ENCODE measurements at regions not wholly inside any gene's neighbourhood (a gene's known extent, or its start where the extent isn't known, plus 50 kb on each side); places are given as distances from the start of the nearest gene placed in this dataset.

DNA sequence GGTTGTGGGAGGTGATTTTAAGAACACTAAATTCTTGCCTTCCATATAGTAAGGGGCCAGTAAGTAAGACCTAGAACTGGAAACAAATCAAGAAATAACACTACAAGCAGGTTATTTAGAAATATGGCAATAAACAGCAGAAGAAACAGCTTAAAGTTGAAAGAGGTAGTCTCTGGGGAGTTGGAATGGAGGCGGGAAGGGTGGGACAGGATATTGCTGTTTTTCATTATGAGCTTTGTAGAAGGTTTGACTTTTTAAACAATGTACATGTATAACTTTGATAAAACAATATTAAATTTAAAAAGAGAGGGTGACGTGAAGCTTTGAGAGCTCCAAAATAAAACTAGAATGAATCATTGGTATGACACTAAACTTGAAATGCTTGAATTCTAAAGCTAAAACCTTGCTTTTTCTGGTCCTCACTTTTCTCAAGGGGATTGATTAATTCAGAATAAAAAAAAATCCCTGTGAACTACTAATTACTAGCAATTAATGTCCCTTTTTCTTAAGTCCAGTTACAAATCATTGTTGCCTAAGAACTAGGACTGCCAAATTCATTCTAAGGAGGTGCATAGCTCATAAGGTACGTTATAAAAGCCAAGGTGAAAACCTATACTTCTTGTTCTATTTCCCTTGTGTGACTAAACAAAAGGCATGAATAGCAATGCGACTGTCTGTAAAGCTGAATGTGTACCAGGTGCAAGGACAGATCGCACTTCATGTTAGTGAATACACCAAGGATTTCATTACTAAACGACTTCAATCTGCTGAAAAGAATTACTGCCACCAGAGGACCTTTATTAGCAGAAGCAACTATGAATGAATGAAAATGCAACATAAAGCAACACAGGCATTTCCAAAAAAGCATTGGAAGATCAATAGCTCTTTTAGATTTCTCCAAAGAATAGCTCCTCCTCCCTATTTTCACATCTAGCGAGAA lies 177.5 kb downstream of the RBM43 start:
- DNase-seq (ENCODE audit: low read depth): no peak

DNA sequence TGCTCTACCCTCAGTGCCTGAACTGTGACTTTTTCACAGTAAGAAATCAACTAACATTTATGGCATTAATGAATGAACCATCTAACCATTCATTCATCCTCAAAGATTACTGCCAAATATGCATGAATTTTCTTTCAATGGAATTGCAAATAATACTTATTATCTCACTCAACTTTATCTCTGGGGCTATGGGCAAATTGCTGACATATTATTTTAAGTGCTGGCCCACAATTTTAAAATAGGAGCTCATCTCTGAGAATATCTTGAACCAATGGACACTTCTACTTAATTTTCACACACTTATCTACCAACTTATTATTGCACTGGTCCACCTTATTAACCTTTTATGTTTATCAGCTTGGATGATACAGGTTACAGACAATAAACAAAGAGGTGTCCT lies 182.8 kb downstream of the RBM43 start:
- DNase-seq (ENCODE audit: low read depth): no peak

GRCh38 chr2:151071906-151072305 lies 189.8 kb downstream of the RBM43 start:
- no peak for DNase-seq (ENCODE audit: low read depth)

GRCh38 chr2:151071382-151071781 lies 190.3 kb downstream of the RBM43 start:
- no peak for DNase-seq (ENCODE audit: low read depth)

- DNase-seq (ENCODE audit: low read depth): no peak
Observed at GRCh38 chr2:151070253-151070652, 191.4 kb downstream of the RBM43 start.

DNA sequence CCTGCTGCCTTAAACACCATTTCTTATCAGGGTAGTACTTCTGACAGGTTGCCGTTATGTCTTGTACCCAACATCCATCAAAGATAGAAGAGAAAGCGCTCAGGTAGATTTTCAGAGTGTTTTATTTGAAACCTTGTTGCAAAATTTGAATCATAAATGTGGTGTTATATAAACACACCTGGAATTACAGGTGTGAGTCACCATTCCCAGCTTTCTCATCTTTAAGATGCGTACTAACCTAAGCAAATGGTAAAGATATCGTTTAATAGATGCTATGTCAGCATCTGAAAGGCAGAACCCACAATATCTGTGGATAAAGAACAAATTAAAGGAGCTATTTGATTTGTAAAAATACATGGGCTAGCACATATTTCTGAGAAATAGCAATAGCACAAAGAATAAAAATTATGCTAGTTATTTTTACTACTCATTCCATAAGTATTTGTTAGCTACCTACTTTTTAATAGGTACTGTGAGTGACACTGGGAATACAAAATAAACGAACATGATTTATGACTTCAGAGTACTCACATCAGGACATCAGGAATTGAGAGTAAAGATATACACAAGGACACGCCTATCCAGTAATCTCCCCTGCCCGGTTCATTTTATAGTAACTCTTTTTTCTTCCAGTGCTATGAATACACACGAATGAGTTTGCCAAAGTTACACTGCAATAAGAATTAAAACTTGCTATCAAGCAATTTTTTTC lies 193.8 kb downstream of the RBM43 start:
- no peak for DNase-seq (ENCODE audit: low read depth)

DNA sequence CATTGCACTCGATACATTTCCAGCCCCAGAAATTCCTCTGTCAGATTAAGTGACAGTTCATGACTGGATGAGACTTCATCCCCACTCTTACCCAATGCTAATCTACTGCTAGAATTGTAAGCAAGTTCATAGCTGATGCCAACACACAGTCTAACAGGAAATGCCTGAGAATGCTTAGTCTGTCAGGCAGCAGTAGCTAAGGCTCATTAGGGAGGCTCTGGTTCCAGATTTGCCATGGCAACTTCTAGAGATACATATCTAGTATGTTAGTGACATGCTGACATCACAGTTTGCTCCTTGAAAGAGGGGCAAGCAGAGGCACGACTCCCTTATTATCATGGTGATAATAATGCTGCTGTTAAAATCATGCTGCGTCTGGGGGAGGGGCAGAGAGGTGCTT lies 198.4 kb downstream of the RBM43 start:
- DNase-seq (ENCODE audit: low read depth): no peak

DNA sequence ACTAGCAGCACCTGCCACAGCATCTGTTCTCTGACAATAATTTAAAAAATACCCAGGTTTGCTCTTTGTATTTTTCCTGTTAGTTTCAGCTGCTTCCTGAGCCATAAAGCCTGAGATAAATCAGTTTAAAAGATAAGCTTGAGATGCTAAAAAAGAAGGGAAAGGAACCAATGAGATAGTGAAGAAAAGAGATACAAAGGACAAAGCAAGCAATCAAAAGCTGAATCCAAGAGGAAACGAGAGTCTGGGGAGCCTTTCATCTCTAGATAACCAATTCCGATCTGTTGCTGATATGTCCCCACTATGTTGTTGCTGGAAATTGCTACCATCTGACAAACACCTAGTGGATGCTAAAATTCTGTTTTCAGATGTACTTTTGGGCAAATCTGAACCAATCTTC lies 201.4 kb downstream of the RBM43 start:
- DNase-seq (ENCODE audit: low read depth): no peak

DNA sequence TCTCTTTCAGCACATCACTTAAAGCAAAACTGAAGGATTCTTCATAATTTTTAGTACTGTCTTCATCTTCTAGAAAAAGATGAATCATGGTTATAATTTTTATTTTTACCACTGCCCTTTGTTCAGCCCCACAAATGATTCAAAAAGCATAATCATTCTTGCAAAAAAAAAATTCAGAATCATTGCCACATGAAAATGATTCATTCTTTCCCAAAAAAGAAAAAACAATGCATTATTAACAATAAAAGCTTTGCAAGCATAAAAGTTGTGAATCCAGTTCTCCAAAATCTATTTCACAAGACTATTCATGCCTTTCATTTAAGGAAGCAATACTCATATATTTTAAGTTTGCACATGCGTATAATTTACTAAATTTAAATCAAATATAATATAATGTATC lies 204.8 kb downstream of the RBM43 start:
- DNase-seq (ENCODE audit: low read depth): no peak

DNA sequence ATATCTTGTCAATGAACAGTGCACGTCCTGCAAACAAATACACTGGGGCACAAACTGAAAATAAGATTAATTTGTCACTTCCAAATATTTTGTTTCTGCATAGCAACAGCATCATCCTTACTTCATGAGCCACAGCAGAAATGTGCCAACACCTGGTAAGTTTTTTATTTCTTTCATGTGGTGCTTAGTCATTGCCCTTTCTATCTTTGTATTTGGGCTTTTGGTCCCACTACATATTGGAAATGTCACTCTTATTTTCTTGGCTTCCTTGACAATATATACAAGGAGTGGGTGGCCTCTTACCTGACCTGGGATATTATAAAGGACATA lies 208.0 kb downstream of the RBM43 start:
- DNase-seq (ENCODE audit: low read depth): no peak

DNA sequence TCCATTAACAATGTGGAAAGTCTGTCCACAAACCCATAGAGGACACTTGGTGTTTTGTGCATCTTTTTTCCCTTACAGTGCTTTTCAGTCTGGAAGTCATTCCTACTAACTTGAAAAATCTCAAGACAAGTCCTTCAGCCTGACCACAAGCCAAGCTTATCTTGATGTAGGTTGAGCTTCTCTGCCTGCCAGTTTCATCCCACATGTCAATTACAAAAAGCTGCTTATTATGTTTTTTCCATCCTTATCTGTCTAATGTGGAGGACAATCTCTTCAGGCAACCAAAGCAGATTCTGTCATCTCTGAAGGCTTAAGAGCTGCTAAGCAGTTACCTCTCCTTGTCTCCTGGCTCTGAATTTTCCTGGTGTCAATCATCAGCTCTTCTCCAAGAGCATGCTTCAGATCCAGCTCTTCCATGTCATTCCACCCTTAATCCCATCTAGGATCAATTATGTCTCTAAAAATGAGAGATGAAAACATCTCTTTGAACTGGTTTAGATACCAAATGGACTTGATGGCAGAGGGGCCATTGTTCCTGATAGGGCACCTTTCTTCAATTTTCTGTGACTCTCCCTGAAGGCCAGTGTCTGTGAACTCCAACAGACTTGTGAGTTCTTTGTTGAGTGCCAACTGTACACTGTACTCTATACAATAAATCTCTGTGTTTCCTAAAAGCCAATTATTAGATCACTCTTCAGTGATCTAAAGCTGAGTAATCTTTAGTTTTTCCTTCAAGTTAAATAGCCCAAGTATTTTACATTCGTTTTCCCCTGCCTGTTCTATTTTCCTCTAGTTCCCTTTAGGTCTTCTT lies 208.6 kb downstream of the RBM43 start:
- no peak for DNase-seq (ENCODE audit: low read depth)

DNA sequence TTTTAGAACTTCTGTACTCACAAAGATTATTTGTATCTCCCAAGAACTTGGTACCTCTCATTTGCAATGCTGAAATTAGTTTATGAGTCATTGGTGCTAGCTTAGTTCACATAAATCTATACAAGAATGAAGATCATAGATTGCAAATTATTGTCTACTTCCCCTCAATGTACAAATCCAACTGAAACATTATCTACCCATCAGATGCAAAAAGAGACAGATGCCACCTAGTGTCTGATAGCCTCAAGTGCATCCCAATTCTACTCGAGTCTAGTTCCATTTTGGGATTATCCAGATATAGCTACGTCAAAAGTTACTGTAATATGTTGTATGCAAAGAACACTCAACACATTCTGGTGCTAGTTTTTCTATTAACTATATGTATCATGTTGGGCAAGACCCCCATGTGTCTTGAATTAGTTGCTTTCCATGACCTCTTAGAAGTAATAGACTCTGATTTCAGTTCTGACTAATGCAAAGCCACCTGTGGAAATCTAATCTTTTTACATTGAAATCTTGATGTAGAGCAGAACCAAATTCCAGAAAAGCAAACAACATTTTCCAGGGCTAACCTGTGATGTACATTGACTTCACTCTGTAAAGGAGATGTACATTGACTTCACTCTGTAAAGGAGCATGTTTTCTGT lies 210.0 kb downstream of the RBM43 start:
- DNase-seq (ENCODE audit: low read depth): no peak

DNA sequence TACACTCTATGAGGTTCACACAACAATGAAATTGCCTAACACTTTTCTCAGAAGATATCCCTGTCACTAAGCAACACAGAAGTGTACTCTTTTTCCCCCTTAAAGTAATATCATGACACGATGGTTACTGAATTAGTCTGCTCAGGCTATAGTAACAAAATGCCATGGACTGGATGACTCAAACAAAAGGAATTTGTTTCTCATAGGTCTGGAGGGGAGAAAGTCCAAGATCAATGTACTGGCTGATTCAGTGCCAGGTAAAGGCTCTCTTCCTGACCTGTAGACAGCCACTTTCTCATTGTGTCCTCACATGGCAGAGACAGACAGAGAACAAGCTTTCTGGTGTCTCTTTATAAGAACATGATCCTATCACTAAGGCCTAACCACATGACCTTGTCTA lies 211.9 kb downstream of the RBM43 start:
- no peak for DNase-seq (ENCODE audit: low read depth)

DNA sequence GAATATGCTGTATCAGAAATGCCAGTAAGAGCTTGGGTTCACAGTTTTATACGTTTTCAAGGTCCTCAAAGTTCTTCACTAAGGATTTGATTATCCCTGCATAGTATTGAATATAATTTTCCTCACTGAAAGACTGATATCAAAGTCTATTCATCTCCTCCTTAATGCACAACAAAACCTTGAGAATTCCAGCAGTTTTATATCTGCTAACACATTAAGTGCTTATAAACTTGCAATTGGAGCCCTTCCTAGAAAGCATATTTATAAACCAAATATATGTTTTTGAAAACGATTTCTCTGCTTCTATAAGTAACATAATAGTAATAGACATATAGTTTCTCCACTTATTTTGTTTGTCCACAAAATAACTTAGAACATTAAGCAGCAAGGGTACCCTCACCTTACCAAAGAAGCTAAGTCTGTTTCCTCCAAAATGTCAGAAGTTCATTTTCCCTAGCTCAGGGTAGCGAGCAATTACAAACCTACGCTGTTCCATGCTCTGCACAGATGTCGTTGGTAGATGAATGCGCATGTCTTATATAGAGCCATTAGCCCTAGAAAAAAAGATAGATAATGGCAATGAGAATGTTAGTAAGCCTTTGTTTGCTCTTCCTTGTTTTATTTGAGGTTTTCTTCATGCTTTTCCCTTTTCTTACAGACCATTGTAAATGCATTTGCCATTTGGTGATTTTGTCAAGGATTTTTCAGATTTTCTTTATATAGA lies 213.2 kb downstream of the RBM43 start:
- DNase-seq (ENCODE audit: low read depth): no peak

GRCh38 chr2:151043484-151043883 lies 218.2 kb downstream of the RBM43 start:
- DNase-seq (ENCODE audit: low read depth): no peak

DNA sequence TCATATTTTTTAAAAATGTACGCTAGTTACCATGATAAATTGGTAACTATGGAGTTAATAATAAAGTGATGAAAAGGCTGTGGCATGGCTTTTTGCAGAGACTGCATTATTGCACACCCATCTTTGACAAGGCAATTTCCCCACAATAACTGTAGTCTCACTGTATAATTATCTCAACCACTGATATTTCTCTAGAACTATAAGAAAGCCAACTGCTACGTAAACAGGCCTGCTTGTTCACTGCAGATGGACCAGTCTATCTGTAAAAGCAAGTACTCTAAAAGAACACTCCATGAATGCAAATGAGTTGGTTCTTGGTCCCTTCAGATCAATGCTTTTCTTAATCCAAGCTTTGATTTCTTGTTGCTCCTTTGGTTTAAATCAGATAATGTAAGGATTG lies 218.7 kb downstream of the RBM43 start:
- DNase-seq (ENCODE audit: low read depth): no peak

DNA sequence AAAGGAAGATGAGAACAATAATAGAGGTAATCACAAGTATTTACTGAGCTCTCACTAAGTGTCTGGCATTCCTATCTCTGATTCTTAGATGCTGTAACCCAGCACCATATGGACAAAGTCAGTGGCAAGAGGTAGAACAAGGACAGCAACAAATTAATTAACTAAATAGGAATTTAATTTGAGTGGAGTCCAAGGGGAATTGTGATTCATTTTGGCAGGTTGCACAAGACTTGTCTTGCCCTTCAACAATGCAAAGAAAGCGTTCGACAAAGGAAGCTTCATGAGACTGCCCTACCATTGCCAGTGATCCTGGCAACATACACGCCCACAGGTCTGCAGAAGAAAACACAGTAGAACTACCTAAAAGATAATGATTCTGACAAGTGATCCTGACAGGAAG lies 221.6 kb downstream of the RBM43 start:
- DNase-seq (ENCODE audit: low read depth): no peak

DNA sequence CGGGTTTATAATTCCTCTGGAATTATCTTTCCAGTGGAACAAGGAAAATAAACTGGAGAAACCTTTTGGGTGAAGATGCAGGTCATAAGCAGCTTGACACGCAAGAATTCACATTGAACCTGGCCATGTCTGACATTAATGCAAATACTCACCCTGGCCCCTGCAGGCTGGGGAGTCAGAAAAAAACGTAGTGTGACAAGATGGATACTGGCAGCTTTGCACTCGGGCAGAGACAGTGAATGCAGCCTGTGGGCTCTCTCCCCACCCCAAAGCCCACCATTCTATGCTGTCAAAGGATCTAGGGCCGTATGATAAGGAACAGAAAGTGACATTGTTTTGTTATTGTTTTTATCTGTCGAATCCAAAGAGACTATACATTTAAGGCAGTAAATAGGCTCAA lies 223.1 kb downstream of the RBM43 start:
- no peak for DNase-seq (ENCODE audit: low read depth)

DNA sequence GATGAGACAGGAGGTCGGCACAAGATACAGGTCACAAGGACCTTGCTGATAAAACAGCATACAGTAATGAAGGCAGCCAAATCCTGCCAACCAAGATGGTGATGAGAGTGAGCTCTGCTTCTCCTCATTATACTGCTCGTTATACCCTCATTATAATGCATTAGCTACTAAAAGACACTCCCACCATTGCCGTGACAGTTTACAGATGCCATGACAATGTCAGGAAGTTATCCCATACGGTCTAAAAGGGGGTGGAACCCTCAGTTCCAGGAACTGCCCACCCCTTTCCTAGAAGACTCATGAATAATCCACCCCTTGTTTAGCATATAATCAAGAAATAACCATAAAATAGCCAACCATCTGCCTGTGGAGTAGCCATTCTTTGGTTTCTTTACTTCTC lies 224.2 kb downstream of the RBM43 start:
- no peak for DNase-seq (ENCODE audit: low read depth)

- DNase-seq (ENCODE audit: low read depth): no peak
Observed at GRCh38 chr2:151033271-151034248, 228.1 kb downstream of the RBM43 start.

All from forelimb muscle (tissue), 1 donor.